ENCODE measurements at regions not wholly inside any gene's neighbourhood (a gene's known extent, or its start where the extent isn't known, plus 50 kb on each side); places are given as distances from the start of the nearest gene placed in this dataset.

- H3K27me3 ChIP-seq (ENCODE audit: control insufficient read depth, insufficient read depth, low read length): peaks cover 52% of the 10 kb centered on the region
- no peak overlapping the region for H3K27ac ChIP-seq (ENCODE audit: low read depth, low read length)
- no peak for TF ChIP-seq CTCF (IDR thresholded peaks at IDR 0.05; ENCODE audit: low read depth, low read length)
- no peak for DNase-seq (ENCODE audit: low read depth, low spot score)
- no peak overlapping the region for H3K4me3 ChIP-seq (ENCODE audit: low read depth, low read length)
- POLR2A ChIA-PET: no interaction called here
- H3K9me3 ChIP-seq (ENCODE audit: control insufficient read depth, insufficient read depth, low read length): no peaks in the 10 kb centered on the region; the same call in 1 of the 2 replicates
- CTCF ChIA-PET: no interaction called here
Measured at GRCh38 chr15:70436428-70436827, 326.9 kb downstream of the UACA start.

- DNase-seq (ENCODE audit: low read depth, low spot score): no peak
- TF ChIP-seq CTCF (IDR thresholded peaks at IDR 0.05; ENCODE audit: low read depth, low read length): no peak
- Histone ChIP-seq H3K27me3 (ENCODE audit: control insufficient read depth, insufficient read depth, low read length) (peaks cover 46% of the 10 kb centered on the region), H3K27ac (ENCODE audit: low read depth, low read length) (no peak overlapping the region), H3K4me3 (ENCODE audit: low read depth, low read length) (no peak overlapping the region), H3K9me3 (ENCODE audit: control insufficient read depth, insufficient read depth, low read length) (no peaks in the 10 kb centered on the region; the same call in 1 of the 2 replicates)
- CTCF ChIA-PET: no interaction called here
- POLR2A ChIA-PET: no interaction called here
Measured at GRCh38 chr15:70435872-70436271, 327.5 kb downstream of the UACA start.

- CTCF ChIA-PET: no interaction called here
- H3K9me3 ChIP-seq (ENCODE audit: control insufficient read depth, insufficient read depth, low read length): no peaks in the 10 kb centered on the region; the same call in 1 of the 2 replicates
- TF ChIP-seq CTCF (IDR thresholded peaks at IDR 0.05; ENCODE audit: low read depth, low read length): no peak
- no peak overlapping the region for H3K4me3 ChIP-seq (ENCODE audit: low read depth, low read length)
- DNase-seq (ENCODE audit: low read depth, low spot score): no peak
- peaks cover 41% of the 10 kb centered on the region for H3K27me3 ChIP-seq (ENCODE audit: control insufficient read depth, insufficient read depth, low read length)
- H3K27ac ChIP-seq (ENCODE audit: low read depth, low read length): no peak overlapping the region
- POLR2A ChIA-PET: no interaction called here
Measured at GRCh38 chr15:70435369-70435768, 328.0 kb downstream of the UACA start.

- Histone ChIP-seq H3K4me3 (ENCODE audit: low read depth, low read length) (no peak overlapping the region), H3K27ac (ENCODE audit: low read depth, low read length) (no peak overlapping the region), H3K9me3 (ENCODE audit: control insufficient read depth, insufficient read depth, low read length) (no peaks in the 10 kb centered on the region; the same call in 1 of the 2 replicates), H3K27me3 (ENCODE audit: control insufficient read depth, insufficient read depth, low read length) (peaks cover 29% of the 10 kb centered on the region)
- POLR2A ChIA-PET: no interaction called here
- no peak for DNase-seq (ENCODE audit: low read depth, low spot score)
- TF ChIP-seq CTCF (IDR thresholded peaks at IDR 0.05; ENCODE audit: low read depth, low read length): no peak
- CTCF ChIA-PET: interaction anchor here (1.8 kb wide), 1 partner anchor 54 kb away, joined by 4 read pairs; no protein-coding TSS in a partner anchor
Measured at GRCh38 chr15:70433586-70434324, 329.6 kb downstream of the UACA start.

GRCh38 chr15:70432924-70433495 lies 330.3 kb downstream of the UACA start:
- H3K9me3 ChIP-seq (ENCODE audit: control insufficient read depth, insufficient read depth, low read length): no peaks in the 10 kb centered on the region; the same call in 1 of the 2 replicates
- peaks cover 22% of the 10 kb centered on the region for H3K27me3 ChIP-seq (ENCODE audit: control insufficient read depth, insufficient read depth, low read length)
- no peak for DNase-seq (ENCODE audit: low read depth, low spot score)
- CTCF ChIA-PET: interaction anchor here (1.3 to 1.8 kb wide), 2 partner anchors 33 to 55 kb away, joined by 3 to 4 read pairs; no protein-coding TSS in a partner anchor
- H3K4me3 ChIP-seq (ENCODE audit: low read depth, low read length): no peak overlapping the region
- TF ChIP-seq CTCF (IDR thresholded peaks at IDR 0.05; ENCODE audit: low read depth, low read length): no peak
- POLR2A ChIA-PET: no interaction called here
- no peak overlapping the region for H3K27ac ChIP-seq (ENCODE audit: low read depth, low read length)

Measured in AG04450 (cell line).